Panc1 (cell line): ENCODE measurements at regions not wholly inside any gene's neighbourhood (a gene's known extent, or its start where the extent isn't known, plus 50 kb on each side); places are given as distances from the start of the nearest gene placed in this dataset.

ENCODE experiments used
- CTCF ChIP-seq: fragments of 450-650 bp; IDR thresholded peaks from 2 replicates; pipeline ENCODE4 v1.5.1; 2017; ENCODE audit warnings: mild to moderate bottlenecking
- POLR2AphosphoS5 ChIP-seq: IDR thresholded peaks from 2 replicates; pipeline ENCODE4 v1.6.1; 2012; ENCODE audit warnings: mild to moderate bottlenecking, low read depth, low read length, moderate library complexity
- REST ChIP-seq, 2 experiments: IDR thresholded peaks; 2 replicates each; pipeline ENCODE4 v1.6.1; 2011 to 2012; ENCODE audit warnings: low read depth in 2 of 2, control low read depth in 1 of 2, low read length in 1 of 2, mild to moderate bottlenecking in 1 of 2, moderate library complexity in 1 of 2; ENCODE audit not compliant: insufficient read depth in 1 of 2
- SIN3A ChIP-seq: IDR thresholded peaks from 2 replicates; pipeline ENCODE4 v1.6.1; 2012; ENCODE audit warnings: low read depth, mild to moderate bottlenecking, low read length, moderate library complexity, borderline replicate concordance; ENCODE audit not compliant: insufficient read depth

DNA sequence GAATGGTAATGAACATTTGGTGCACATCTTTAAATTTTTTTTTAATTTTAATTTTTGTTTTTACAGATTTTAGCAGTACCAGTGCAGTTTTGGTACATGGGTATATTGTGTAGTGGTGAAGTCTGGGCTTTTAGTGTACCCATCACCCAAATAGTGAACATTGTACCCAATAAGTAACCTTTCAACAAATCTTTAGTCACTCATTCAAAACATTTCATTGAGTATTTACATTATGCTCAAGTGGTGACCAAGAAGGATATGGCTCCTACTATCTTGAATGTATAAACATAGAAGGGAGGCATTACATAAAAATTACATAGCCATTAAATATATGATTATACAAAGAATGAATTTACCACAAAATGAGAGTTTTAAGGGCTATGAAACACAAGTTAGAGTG is 223.3 kb downstream of the SPRY1 start:
- TF ChIP-seq CTCF (no peak), POLR2AphosphoS5 (no peak), SIN3A (no peak), REST (IDR thresholded peaks at IDR 0.05; ENCODE audit: insufficient read depth in 1 of 2, low read depth in 2 of 2, low read length in 1 of 2) (no peak)
